ENCODE measurements at regions not wholly inside any gene's neighbourhood (a gene's known extent, or its start where the extent isn't known, plus 50 kb on each side); places are given as distances from the start of the nearest gene placed in this dataset.
"Not testable (repeated sequence)": the region's sequence is repeated elsewhere in the genome, so short reads cannot be mapped to it uniquely, and the experiment has no call there.

- no peaks in the 10 kb centered on the region for H3K9me3 ChIP-seq (ENCODE audit: control insufficient read depth in 1 of 2, low read length in 2 of 2)
- H3K27me3 ChIP-seq (ENCODE audit: control insufficient read depth in 1 of 2, insufficient read depth in 2 of 2, low read length in 2 of 2), result peaks cover 0 to 4% of the 10 kb centered on the region in 2 donors
- no peak overlapping the region for H3K9ac ChIP-seq (ENCODE audit: low read depth in 1 of 2, low read length in 2 of 2)
- no peaks in the 10 kb centered on the region for H3K4me1 ChIP-seq (ENCODE audit: control insufficient read depth in 1 of 2, insufficient read depth in 2 of 2, low read length in 2 of 2)
- no peak overlapping the region for H3K4me3 ChIP-seq (ENCODE audit: low read depth in 1 of 2, low read length in 2 of 2)
- no peaks in the 10 kb centered on the region for H3K36me3 ChIP-seq (ENCODE audit: control insufficient read depth in 1 of 2, insufficient read depth in 2 of 2, low read length in 2 of 2)
- H3K27ac ChIP-seq (ENCODE audit: low read depth, low read length), result no peak overlapping the region
Observed at GRCh38 chr9:88596376-88596775, 61.4 kb downstream of the NXNL2 start.

- H3K9ac ChIP-seq (ENCODE audit: low read depth in 1 of 2, low read length in 2 of 2), result no peak overlapping the region
- H3K36me3 ChIP-seq (ENCODE audit: control insufficient read depth in 1 of 2, insufficient read depth in 2 of 2, low read length in 2 of 2), result no peaks in the 10 kb centered on the region
- H3K9me3 ChIP-seq (ENCODE audit: control insufficient read depth in 1 of 2, low read length in 2 of 2), result no peaks in the 10 kb centered on the region
- H3K4me1 ChIP-seq (ENCODE audit: control insufficient read depth in 1 of 2, insufficient read depth in 2 of 2, low read length in 2 of 2), result no peaks in the 10 kb centered on the region
- no peak overlapping the region for H3K4me3 ChIP-seq (ENCODE audit: low read depth in 1 of 2, low read length in 2 of 2)
- no peak overlapping the region for H3K27ac ChIP-seq (ENCODE audit: low read depth, low read length)
- H3K27me3 ChIP-seq (ENCODE audit: control insufficient read depth in 1 of 2, insufficient read depth in 2 of 2, low read length in 2 of 2), result no peaks in the 10 kb centered on the region
Observed at GRCh38 chr9:88604836-88605511, 70.0 kb downstream of the NXNL2 start.

- no peaks in the 10 kb centered on the region for H3K27me3 ChIP-seq (ENCODE audit: control insufficient read depth in 1 of 2, insufficient read depth in 2 of 2, low read length in 2 of 2)
- H3K9ac ChIP-seq (ENCODE audit: low read depth in 1 of 2, low read length in 2 of 2), result no peak overlapping the region
- no peaks in the 10 kb centered on the region for H3K36me3 ChIP-seq (ENCODE audit: control insufficient read depth in 1 of 2, insufficient read depth in 2 of 2, low read length in 2 of 2)
- no peak overlapping the region for H3K27ac ChIP-seq (ENCODE audit: low read depth, low read length)
- no peak overlapping the region for H3K4me3 ChIP-seq (ENCODE audit: low read depth in 1 of 2, low read length in 2 of 2)
- no peaks in the 10 kb centered on the region for H3K9me3 ChIP-seq (ENCODE audit: control insufficient read depth in 1 of 2, low read length in 2 of 2)
- H3K4me1 ChIP-seq (ENCODE audit: control insufficient read depth in 1 of 2, insufficient read depth in 2 of 2, low read length in 2 of 2), result no peaks in the 10 kb centered on the region
Observed at GRCh38 chr9:88605512-88606362, 70.8 kb downstream of the NXNL2 start.

GRCh38 chr9:88614359-88614758 lies 79.4 kb downstream of the NXNL2 start:
- no peak overlapping the region for H3K27ac ChIP-seq (ENCODE audit: low read depth, low read length)
- no peak overlapping the region for H3K9ac ChIP-seq (ENCODE audit: low read depth in 1 of 2, low read length in 2 of 2)
- H3K9me3 ChIP-seq (ENCODE audit: control insufficient read depth in 1 of 2, low read length in 2 of 2), result peaks cover 0 to 5% of the 10 kb centered on the region in 2 donors
- H3K27me3 ChIP-seq (ENCODE audit: control insufficient read depth in 1 of 2, insufficient read depth in 2 of 2, low read length in 2 of 2), result no peaks in the 10 kb centered on the region
- H3K36me3 ChIP-seq (ENCODE audit: control insufficient read depth in 1 of 2, insufficient read depth in 2 of 2, low read length in 2 of 2), result no peaks in the 10 kb centered on the region
- H3K4me1 ChIP-seq (ENCODE audit: control insufficient read depth in 1 of 2, insufficient read depth in 2 of 2, low read length in 2 of 2), result no peaks in the 10 kb centered on the region
- H3K4me3 ChIP-seq (ENCODE audit: low read depth in 1 of 2, low read length in 2 of 2), result no peak overlapping the region

GRCh38 chr9:88623698-88624097 lies 88.7 kb downstream of the NXNL2 start:
- Histone ChIP-seq H3K4me1 (ENCODE audit: control insufficient read depth in 1 of 2, insufficient read depth in 2 of 2, low read length in 2 of 2) (no peaks in the 10 kb centered on the region), H3K27me3 (ENCODE audit: control insufficient read depth in 1 of 2, insufficient read depth in 2 of 2, low read length in 2 of 2) (no peaks in the 10 kb centered on the region), H3K4me3 (ENCODE audit: low read depth in 1 of 2, low read length in 2 of 2) (no peak overlapping the region), H3K9me3 (ENCODE audit: control insufficient read depth in 1 of 2, low read length in 2 of 2) (no peaks in the 10 kb centered on the region), H3K27ac (ENCODE audit: low read depth, low read length) (no peak overlapping the region), H3K9ac (ENCODE audit: low read depth in 1 of 2, low read length in 2 of 2) (no peak overlapping the region), H3K36me3 (ENCODE audit: control insufficient read depth in 1 of 2, insufficient read depth in 2 of 2, low read length in 2 of 2) (no peaks in the 10 kb centered on the region)

GRCh38 chr9:88628114-88628513 lies 93.1 kb downstream of the NXNL2 start:
- Histone ChIP-seq H3K27ac (ENCODE audit: low read depth, low read length) (no peak overlapping the region), H3K4me3 (ENCODE audit: low read depth in 1 of 2, low read length in 2 of 2) (no peak overlapping the region), H3K36me3 (ENCODE audit: control insufficient read depth in 1 of 2, insufficient read depth in 2 of 2, low read length in 2 of 2) (no peaks in the 10 kb centered on the region), H3K4me1 (ENCODE audit: control insufficient read depth in 1 of 2, insufficient read depth in 2 of 2, low read length in 2 of 2) (no peaks in the 10 kb centered on the region), H3K9ac (ENCODE audit: low read depth in 1 of 2, low read length in 2 of 2) (no peak overlapping the region), H3K9me3 (ENCODE audit: control insufficient read depth in 1 of 2, low read length in 2 of 2) (no peaks in the 10 kb centered on the region), H3K27me3 (ENCODE audit: control insufficient read depth in 1 of 2, insufficient read depth in 2 of 2, low read length in 2 of 2) (no peaks in the 10 kb centered on the region)

- Histone ChIP-seq H3K4me3 (ENCODE audit: low read depth in 1 of 2, low read length in 2 of 2) (no peak overlapping the region), H3K9ac (ENCODE audit: low read depth in 1 of 2, low read length in 2 of 2) (no peak overlapping the region), H3K27ac (ENCODE audit: low read depth, low read length) (no peak overlapping the region)
Observed at GRCh38 chr9:88628811-88629210, 93.8 kb downstream of the NXNL2 start.

GRCh38 chr9:88630574-88630973 lies 95.6 kb downstream of the NXNL2 start:
- H3K36me3 ChIP-seq (ENCODE audit: control insufficient read depth in 1 of 2, insufficient read depth in 2 of 2, low read length in 2 of 2); H3K4me3 ChIP-seq (ENCODE audit: low read depth in 1 of 2, low read length in 2 of 2); H3K27ac ChIP-seq (ENCODE audit: low read depth, low read length); H3K27me3 ChIP-seq (ENCODE audit: control insufficient read depth in 1 of 2, insufficient read depth in 2 of 2, low read length in 2 of 2); H3K9me3 ChIP-seq (ENCODE audit: control insufficient read depth in 1 of 2, low read length in 2 of 2); H3K4me1 ChIP-seq (ENCODE audit: control insufficient read depth in 1 of 2, insufficient read depth in 2 of 2, low read length in 2 of 2); H3K9ac ChIP-seq (ENCODE audit: low read depth in 1 of 2, low read length in 2 of 2): not testable (repeated sequence)

More at GRCh38 chr9:88628811-88629210, 93.8 kb downstream of the NXNL2 start:
- Histone ChIP-seq H3K9me3 (ENCODE audit: control insufficient read depth in 1 of 2, low read length in 2 of 2) (peaks cover 0 to 1% of the 10 kb centered on the region in 2 donors), H3K36me3 (ENCODE audit: control insufficient read depth in 1 of 2, insufficient read depth in 2 of 2, low read length in 2 of 2) (no peaks in the 10 kb centered on the region), H3K27me3 (ENCODE audit: control insufficient read depth in 1 of 2, insufficient read depth in 2 of 2, low read length in 2 of 2) (no peaks in the 10 kb centered on the region), H3K4me1 (ENCODE audit: control insufficient read depth in 1 of 2, insufficient read depth in 2 of 2, low read length in 2 of 2) (no peaks in the 10 kb centered on the region)

- Histone ChIP-seq H3K4me3 (ENCODE audit: low read depth in 1 of 2, low read length in 2 of 2) (no peak overlapping the region), H3K36me3 (ENCODE audit: control insufficient read depth in 1 of 2, insufficient read depth in 2 of 2, low read length in 2 of 2) (no peaks in the 10 kb centered on the region), H3K9ac (ENCODE audit: low read depth in 1 of 2, low read length in 2 of 2) (no peak overlapping the region), H3K9me3 (ENCODE audit: control insufficient read depth in 1 of 2, low read length in 2 of 2) (peaks cover 3 to 11% of the 10 kb centered on the region in 2 donors), H3K27me3 (ENCODE audit: control insufficient read depth in 1 of 2, insufficient read depth in 2 of 2, low read length in 2 of 2) (no peaks in the 10 kb centered on the region), H3K27ac (ENCODE audit: low read depth, low read length) (no peak overlapping the region), H3K4me1 (ENCODE audit: control insufficient read depth in 1 of 2, insufficient read depth in 2 of 2, low read length in 2 of 2) (no peaks in the 10 kb centered on the region)
Observed at GRCh38 chr9:88635151-88635550, 100.2 kb downstream of the NXNL2 start.

GRCh38 chr9:88641456-88642240 lies 106.7 kb downstream of the NXNL2 start:
- Histone ChIP-seq H3K27ac (ENCODE audit: low read depth, low read length) (no peak overlapping the region), H3K9ac (ENCODE audit: low read depth in 1 of 2, low read length in 2 of 2) (no peak overlapping the region), H3K36me3 (ENCODE audit: control insufficient read depth in 1 of 2, insufficient read depth in 2 of 2, low read length in 2 of 2) (no peaks in the 10 kb centered on the region), H3K4me3 (ENCODE audit: low read depth in 1 of 2, low read length in 2 of 2) (no peak overlapping the region), H3K27me3 (ENCODE audit: control insufficient read depth in 1 of 2, insufficient read depth in 2 of 2, low read length in 2 of 2) (no peaks in the 10 kb centered on the region), H3K4me1 (ENCODE audit: control insufficient read depth in 1 of 2, insufficient read depth in 2 of 2, low read length in 2 of 2) (no peaks in the 10 kb centered on the region), H3K9me3 (ENCODE audit: control insufficient read depth in 1 of 2, low read length in 2 of 2) (peaks cover 3 to 6% of the 10 kb centered on the region in 2 donors)
